Stimulated activated CD8-positive, alpha-beta memory T cell treated with anti-CD3 and anti-CD28 coated beads, Interleukin-4, amount 100 ng/mL, for 48 hours (primary cell): ENCODE measurements at regions not wholly inside any gene's neighbourhood (a gene's known extent, or its start where the extent isn't known, plus 50 kb on each side); places are given as distances from the start of the nearest gene placed in this dataset.

ENCODE experiments used
- DNase-seq: peaks from one replicate; pipeline ENCODE4 v3.0.0-alpha.2; 2020

- no peak for DNase-seq
These were observed 375.2 kb downstream of the FSCB start for GRCh38 chr14:44131861-44132260.

- DNase-seq, result no peak
These were observed 393.0 kb downstream of the FSCB start for GRCh38 chr14:44113769-44114730.

- no peak for DNase-seq
These were observed 394.2 kb downstream of the FSCB start for GRCh38 chr14:44112774-44113460.

- DNase-seq, result no peak
These were observed 398.0 kb downstream of the FSCB start for GRCh38 chr14:44109036-44109435.

GRCh38 chr14:44108601-44109000, 398.5 kb downstream of the FSCB start:
- no peak for DNase-seq

- no peak for DNase-seq
These were observed 399.9 kb downstream of the FSCB start for GRCh38 chr14:44107156-44107555.

- no peak for DNase-seq
These were observed 407.2 kb downstream of the FSCB start for GRCh38 chr14:44099743-44100488.

- no peak for DNase-seq
These were observed 425.9 kb downstream of the FSCB start for GRCh38 chr14:44081146-44081545.

GRCh38 chr14:44070046-44070445, 437.0 kb downstream of the FSCB start:
- no peak for DNase-seq

GRCh38 chr14:44053422-44053821, 453.7 kb downstream of the FSCB start:
- DNase-seq, result no peak

- DNase-seq, result no peak
These were observed 465.4 kb downstream of the FSCB start for GRCh38 chr14:44041700-44042099.

GRCh38 chr14:44040561-44040960, 466.5 kb downstream of the FSCB start:
- DNase-seq, result no peak

GRCh38 chr14:44036248-44036647, 470.8 kb downstream of the FSCB start:
- no peak for DNase-seq

GRCh38 chr14:44035707-44036106, 471.4 kb downstream of the FSCB start:
- no peak for DNase-seq

- no peak for DNase-seq
These were observed 476.2 kb downstream of the FSCB start for GRCh38 chr14:44030831-44031383.

- no peak for DNase-seq
These were observed 477.1 kb downstream of the FSCB start for GRCh38 chr14:44029933-44030332.

- DNase-seq, result no peak
These were observed 479.7 kb downstream of the FSCB start for GRCh38 chr14:44027397-44027796.

GRCh38 chr14:44010595-44010994, 496.5 kb downstream of the FSCB start:
- DNase-seq, result no peak

GRCh38 chr14:44010071-44010470, 497.0 kb downstream of the FSCB start:
- DNase-seq, result no peak

- DNase-seq, result no peak
These were observed 497.4 kb downstream of the FSCB start for GRCh38 chr14:44009642-44010041.

- DNase-seq, result no peak
These were observed 518.1 kb downstream of the FSCB start for GRCh38 chr14:43988989-43989388.

- no peak for DNase-seq
These were observed 523.4 kb downstream of the FSCB start for GRCh38 chr14:43983721-43984120.

GRCh38 chr14:43981135-43981768, 525.8 kb downstream of the FSCB start:
- DNase-seq, result no peak
